ENCODE measurements at regions not wholly inside any gene's neighbourhood (a gene's known extent, or its start where the extent isn't known, plus 50 kb on each side); places are given as distances from the start of the nearest gene placed in this dataset.

- Histone ChIP-seq H3K27me3 (ENCODE audit: control insufficient read depth, insufficient read depth, low read length) (no peaks in the 10 kb centered on the region), H3K4me1 (no peaks in the 10 kb centered on the region), H3K79me2 (no peaks in the 10 kb centered on the region), H3K36me3 (ENCODE audit: control insufficient read depth, insufficient read depth, low read length) (no peaks in the 10 kb centered on the region), H3K27ac (no peak overlapping the region), H3K9ac (no peak overlapping the region), H2AFZ (no peak overlapping the region), H3K4me2 (ENCODE audit: low read length) (no peak overlapping the region), H3K9me3 (ENCODE audit: control insufficient read depth, low read length) (no peaks in the 10 kb centered on the region), H3K4me3 (ENCODE audit: low read depth, low read length) (no peak overlapping the region)
- no peak for TF ChIP-seq CTCF (IDR thresholded peaks at IDR 0.05)
Observed at GRCh38 chr14:97268097-97268496, 470.9 kb downstream of the VRK1 start.

- Histone ChIP-seq H3K4me1 (no peaks in the 10 kb centered on the region), H3K9ac (no peak overlapping the region), H3K4me3 (ENCODE audit: low read depth, low read length) (no peak overlapping the region), H3K27me3 (ENCODE audit: control insufficient read depth, insufficient read depth, low read length) (no peaks in the 10 kb centered on the region), H3K4me2 (ENCODE audit: low read length) (no peak overlapping the region), H2AFZ (no peak overlapping the region), H3K9me3 (ENCODE audit: control insufficient read depth, low read length) (no peaks in the 10 kb centered on the region), H3K27ac (no peak overlapping the region), H3K79me2 (no peaks in the 10 kb centered on the region), H3K36me3 (ENCODE audit: control insufficient read depth, insufficient read depth, low read length) (no peaks in the 10 kb centered on the region)
- TF ChIP-seq CTCF (IDR thresholded peaks at IDR 0.05), result no peak
Observed at GRCh38 chr14:97270308-97270707, 473.1 kb downstream of the VRK1 start.

- Histone ChIP-seq H3K4me2 (ENCODE audit: low read length) (no peak overlapping the region), H3K4me3 (ENCODE audit: low read depth, low read length) (no peak overlapping the region), H3K36me3 (ENCODE audit: control insufficient read depth, insufficient read depth, low read length) (no peaks in the 10 kb centered on the region), H3K9me3 (ENCODE audit: control insufficient read depth, low read length) (no peaks in the 10 kb centered on the region), H3K4me1 (no peaks in the 10 kb centered on the region), H3K27me3 (ENCODE audit: control insufficient read depth, insufficient read depth, low read length) (no peaks in the 10 kb centered on the region), H3K27ac (no peak overlapping the region), H3K79me2 (no peaks in the 10 kb centered on the region), H3K9ac (no peak overlapping the region), H2AFZ (no peak overlapping the region)
- TF ChIP-seq CTCF (IDR thresholded peaks at IDR 0.05), result no peak
Observed at GRCh38 chr14:97271451-97271960, 474.3 kb downstream of the VRK1 start.

GRCh38 chr14:97273540-97273939, 476.4 kb downstream of the VRK1 start:
- Histone ChIP-seq H3K4me3 (ENCODE audit: low read depth, low read length) (no peak overlapping the region), H3K79me2 (no peaks in the 10 kb centered on the region), H2AFZ (no peak overlapping the region), H3K9ac (no peak overlapping the region), H3K9me3 (ENCODE audit: control insufficient read depth, low read length) (no peaks in the 10 kb centered on the region), H3K4me2 (ENCODE audit: low read length) (no peak overlapping the region), H3K27me3 (ENCODE audit: control insufficient read depth, insufficient read depth, low read length) (no peaks in the 10 kb centered on the region), H3K4me1 (no peaks in the 10 kb centered on the region), H3K27ac (no peak overlapping the region), H3K36me3 (ENCODE audit: control insufficient read depth, insufficient read depth, low read length) (no peaks in the 10 kb centered on the region)
- TF ChIP-seq CTCF (IDR thresholded peaks at IDR 0.05), result no peak

- Histone ChIP-seq H3K4me2 (ENCODE audit: low read length) (no peak overlapping the region), H3K79me2 (no peaks in the 10 kb centered on the region), H2AFZ (no peak overlapping the region), H3K4me3 (ENCODE audit: low read depth, low read length) (no peak overlapping the region), H3K27ac (no peak overlapping the region), H3K27me3 (ENCODE audit: control insufficient read depth, insufficient read depth, low read length) (no peaks in the 10 kb centered on the region), H3K9ac (no peak overlapping the region), H3K4me1 (no peaks in the 10 kb centered on the region), H3K36me3 (ENCODE audit: control insufficient read depth, insufficient read depth, low read length) (no peaks in the 10 kb centered on the region), H3K9me3 (ENCODE audit: control insufficient read depth, low read length) (no peaks in the 10 kb centered on the region)
- no peak for TF ChIP-seq CTCF (IDR thresholded peaks at IDR 0.05)
Observed at GRCh38 chr14:97274626-97275025, 477.4 kb downstream of the VRK1 start.
